ENCODE measurements at regions not wholly inside any gene's neighbourhood (a gene's known extent, or its start where the extent isn't known, plus 50 kb on each side); places are given as distances from the start of the nearest gene placed in this dataset.

DNA sequence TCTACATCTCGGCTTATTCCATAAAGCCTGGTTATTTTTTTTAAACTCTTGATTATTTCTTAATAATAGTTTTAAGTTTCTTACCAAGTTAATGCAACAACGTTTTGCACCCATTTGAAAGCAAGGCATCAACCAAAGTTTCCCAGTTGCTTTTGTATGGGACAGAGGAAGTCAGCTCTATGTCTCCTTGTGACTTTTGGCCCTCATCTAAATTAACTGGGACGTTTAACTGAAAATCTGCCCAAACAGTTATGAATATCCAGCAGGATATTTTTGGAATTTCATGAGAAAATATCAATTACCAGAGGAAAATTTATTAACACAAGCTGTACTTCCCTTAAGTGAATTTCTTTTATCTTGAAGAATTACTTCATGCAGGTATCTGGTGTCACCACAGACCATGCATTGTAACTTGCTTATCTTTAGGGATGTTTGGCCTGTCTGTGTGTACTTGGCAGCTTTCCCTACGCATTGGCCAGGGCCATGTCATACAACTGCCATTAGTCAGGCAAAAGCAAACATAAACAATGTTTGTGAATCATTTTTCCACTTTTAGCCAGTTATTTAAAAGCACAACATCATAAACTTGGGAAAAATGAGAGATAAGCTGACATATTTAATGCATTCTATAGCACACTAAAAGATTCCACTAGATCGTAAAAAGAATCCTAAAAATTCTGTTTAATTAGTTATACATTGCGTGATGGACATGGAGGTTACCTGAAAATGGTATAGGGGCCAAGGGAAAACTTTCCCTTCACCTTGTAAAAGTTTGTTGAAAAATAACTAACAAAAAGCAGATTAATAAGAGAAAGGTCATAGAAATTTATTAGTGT is 101.4 kb upstream of the PDE5A start (continued):
- TF ChIP-seq HES4 (CRISPR knock-in tag; IDR thresholded peaks at IDR 0.05; ENCODE audit: borderline replicate concordance) (no peak), NR2F2 (IDR thresholded peaks at IDR 0.05; ENCODE audit: borderline replicate concordance, low read depth) (no peak), FLYWCH1 (CRISPR knock-in tag; IDR thresholded peaks at IDR 0.05) (no peak), FOXJ3 (CRISPR knock-in tag; IDR thresholded peaks at IDR 0.05; ENCODE audit: borderline replicate concordance) (peak; percentile 50; the same call in 1 of the 2 replicates), CC2D1A (CRISPR knock-in tag; IDR thresholded peaks at IDR 0.05) (no peak), SAP130 (CRISPR knock-in tag; IDR thresholded peaks at IDR 0.05; ENCODE audit: low read depth) (peak; percentile 36; the same call in 1 of the 2 replicates), ZNF354B (CRISPR knock-in tag; IDR thresholded peaks at IDR 0.05) (no peak), ZNF709 (CRISPR knock-in tag; IDR thresholded peaks at IDR 0.05) (no peak), ZSCAN12 (CRISPR knock-in tag; IDR thresholded peaks at IDR 0.05) (no peak)
- TF ChIP-seq, protein P1, sequence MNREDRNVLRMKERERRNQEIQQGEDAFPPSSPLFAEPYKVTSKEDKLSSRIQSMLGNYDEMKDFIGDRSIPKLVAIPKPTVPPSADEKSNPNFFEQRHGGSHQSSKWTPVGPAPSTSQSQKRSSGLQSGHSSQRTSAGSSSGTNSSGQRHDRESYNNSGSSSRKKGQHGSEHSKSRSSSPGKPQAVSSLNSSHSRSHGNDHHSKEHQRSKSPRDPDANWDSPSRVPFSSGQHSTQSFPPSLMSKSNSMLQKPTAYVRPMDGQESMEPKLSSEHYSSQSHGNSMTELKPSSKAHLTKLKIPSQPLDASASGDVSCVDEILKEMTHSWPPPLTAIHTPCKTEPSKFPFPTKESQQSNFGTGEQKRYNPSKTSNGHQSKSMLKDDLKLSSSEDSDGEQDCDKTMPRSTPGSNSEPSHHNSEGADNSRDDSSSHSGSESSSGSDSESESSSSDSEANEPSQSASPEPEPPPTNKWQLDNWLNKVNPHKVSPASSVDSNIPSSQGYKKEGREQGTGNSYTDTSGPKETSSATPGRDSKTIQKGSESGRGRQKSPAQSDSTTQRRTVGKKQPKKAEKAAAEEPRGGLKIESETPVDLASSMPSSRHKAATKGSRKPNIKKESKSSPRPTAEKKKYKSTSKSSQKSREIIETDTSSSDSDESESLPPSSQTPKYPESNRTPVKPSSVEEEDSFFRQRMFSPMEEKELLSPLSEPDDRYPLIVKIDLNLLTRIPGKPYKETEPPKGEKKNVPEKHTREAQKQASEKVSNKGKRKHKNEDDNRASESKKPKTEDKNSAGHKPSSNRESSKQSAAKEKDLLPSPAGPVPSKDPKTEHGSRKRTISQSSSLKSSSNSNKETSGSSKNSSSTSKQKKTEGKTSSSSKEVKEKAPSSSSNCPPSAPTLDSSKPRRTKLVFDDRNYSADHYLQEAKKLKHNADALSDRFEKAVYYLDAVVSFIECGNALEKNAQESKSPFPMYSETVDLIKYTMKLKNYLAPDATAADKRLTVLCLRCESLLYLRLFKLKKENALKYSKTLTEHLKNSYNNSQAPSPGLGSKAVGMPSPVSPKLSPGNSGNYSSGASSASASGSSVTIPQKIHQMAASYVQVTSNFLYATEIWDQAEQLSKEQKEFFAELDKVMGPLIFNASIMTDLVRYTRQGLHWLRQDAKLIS (CRISPR knock-in tag; IDR thresholded peaks at IDR 0.05), result no peak
- TF ChIP-seq, protein P2, sequence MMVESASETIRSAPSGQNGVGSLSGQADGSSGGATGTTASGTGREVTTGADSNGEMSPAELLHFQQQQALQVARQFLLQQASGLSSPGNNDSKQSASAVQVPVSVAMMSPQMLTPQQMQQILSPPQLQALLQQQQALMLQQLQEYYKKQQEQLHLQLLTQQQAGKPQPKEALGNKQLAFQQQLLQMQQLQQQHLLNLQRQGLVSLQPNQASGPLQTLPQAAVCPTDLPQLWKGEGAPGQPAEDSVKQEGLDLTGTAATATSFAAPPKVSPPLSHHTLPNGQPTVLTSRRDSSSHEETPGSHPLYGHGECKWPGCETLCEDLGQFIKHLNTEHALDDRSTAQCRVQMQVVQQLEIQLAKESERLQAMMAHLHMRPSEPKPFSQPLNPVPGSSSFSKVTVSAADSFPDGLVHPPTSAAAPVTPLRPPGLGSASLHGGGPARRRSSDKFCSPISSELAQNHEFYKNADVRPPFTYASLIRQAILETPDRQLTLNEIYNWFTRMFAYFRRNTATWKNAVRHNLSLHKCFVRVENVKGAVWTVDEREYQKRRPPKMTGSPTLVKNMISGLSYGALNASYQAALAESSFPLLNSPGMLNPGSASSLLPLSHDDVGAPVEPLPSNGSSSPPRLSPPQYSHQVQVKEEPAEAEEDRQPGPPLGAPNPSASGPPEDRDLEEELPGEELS (CRISPR knock-in tag; IDR thresholded peaks at IDR 0.05), result peak; percentile 67; the same call in 1 of the 2 replicates
- TF ChIP-seq, protein P3, sequence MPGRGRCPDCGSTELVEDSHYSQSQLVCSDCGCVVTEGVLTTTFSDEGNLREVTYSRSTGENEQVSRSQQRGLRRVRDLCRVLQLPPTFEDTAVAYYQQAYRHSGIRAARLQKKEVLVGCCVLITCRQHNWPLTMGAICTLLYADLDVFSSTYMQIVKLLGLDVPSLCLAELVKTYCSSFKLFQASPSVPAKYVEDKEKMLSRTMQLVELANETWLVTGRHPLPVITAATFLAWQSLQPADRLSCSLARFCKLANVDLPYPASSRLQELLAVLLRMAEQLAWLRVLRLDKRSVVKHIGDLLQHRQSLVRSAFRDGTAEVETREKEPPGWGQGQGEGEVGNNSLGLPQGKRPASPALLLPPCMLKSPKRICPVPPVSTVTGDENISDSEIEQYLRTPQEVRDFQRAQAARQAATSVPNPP (CRISPR knock-in tag; IDR thresholded peaks at IDR 0.05), result no peak
- TF ChIP-seq, protein P4, sequence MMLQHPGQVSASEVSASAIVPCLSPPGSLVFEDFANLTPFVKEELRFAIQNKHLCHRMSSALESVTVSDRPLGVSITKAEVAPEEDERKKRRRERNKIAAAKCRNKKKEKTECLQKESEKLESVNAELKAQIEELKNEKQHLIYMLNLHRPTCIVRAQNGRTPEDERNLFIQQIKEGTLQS (CRISPR knock-in tag; IDR thresholded peaks at IDR 0.05), result no peak
- TF ChIP-seq, protein P5, sequence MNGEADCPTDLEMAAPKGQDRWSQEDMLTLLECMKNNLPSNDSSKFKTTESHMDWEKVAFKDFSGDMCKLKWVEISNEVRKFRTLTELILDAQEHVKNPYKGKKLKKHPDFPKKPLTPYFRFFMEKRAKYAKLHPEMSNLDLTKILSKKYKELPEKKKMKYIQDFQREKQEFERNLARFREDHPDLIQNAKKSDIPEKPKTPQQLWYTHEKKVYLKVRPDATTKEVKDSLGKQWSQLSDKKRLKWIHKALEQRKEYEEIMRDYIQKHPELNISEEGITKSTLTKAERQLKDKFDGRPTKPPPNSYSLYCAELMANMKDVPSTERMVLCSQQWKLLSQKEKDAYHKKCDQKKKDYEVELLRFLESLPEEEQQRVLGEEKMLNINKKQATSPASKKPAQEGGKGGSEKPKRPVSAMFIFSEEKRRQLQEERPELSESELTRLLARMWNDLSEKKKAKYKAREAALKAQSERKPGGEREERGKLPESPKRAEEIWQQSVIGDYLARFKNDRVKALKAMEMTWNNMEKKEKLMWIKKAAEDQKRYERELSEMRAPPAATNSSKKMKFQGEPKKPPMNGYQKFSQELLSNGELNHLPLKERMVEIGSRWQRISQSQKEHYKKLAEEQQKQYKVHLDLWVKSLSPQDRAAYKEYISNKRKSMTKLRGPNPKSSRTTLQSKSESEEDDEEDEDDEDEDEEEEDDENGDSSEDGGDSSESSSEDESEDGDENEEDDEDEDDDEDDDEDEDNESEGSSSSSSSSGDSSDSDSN (CRISPR knock-in tag; IDR thresholded peaks at IDR 0.05), result no peak
- TF ChIP-seq, protein P6, sequence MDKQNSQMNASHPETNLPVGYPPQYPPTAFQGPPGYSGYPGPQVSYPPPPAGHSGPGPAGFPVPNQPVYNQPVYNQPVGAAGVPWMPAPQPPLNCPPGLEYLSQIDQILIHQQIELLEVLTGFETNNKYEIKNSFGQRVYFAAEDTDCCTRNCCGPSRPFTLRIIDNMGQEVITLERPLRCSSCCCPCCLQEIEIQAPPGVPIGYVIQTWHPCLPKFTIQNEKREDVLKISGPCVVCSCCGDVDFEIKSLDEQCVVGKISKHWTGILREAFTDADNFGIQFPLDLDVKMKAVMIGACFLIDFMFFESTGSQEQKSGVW (CRISPR knock-in tag; IDR thresholded peaks at IDR 0.05; ENCODE audit: borderline replicate concordance), result no peak
- TF ChIP-seq, protein P7, sequence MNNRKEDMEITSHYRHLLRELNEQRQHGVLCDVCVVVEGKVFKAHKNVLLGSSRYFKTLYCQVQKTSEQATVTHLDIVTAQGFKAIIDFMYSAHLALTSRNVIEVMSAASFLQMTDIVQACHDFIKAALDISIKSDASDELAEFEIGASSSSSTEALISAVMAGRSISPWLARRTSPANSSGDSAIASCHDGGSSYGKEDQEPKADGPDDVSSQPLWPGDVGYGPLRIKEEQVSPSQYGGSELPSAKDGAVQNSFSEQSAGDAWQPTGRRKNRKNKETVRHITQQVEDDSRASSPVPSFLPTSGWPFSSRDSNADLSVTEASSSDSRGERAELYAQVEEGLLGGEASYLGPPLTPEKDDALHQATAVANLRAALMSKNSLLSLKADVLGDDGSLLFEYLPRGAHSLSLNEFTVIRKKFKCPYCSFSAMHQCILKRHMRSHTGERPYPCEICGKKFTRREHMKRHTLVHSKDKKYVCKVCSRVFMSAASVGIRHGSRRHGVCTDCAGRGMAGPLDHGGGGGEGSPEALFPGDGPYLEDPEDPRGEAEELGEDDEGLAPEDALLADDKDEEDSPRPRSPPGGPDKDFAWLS (CRISPR knock-in tag; IDR thresholded peaks at IDR 0.05; ENCODE audit: borderline replicate concordance), result no peak
